ENCODE measurements at regions not wholly inside any gene's neighbourhood (a gene's known extent, or its start where the extent isn't known, plus 50 kb on each side); places are given as distances from the start of the nearest gene placed in this dataset.

- no peak for TF ChIP-seq ZBTB33 (IDR thresholded peaks at IDR 0.05; ENCODE audit: extremely low read depth, insufficient replicate concordance, low read length)
- no peak for TF ChIP-seq ZFX (IDR thresholded peaks at IDR 0.05)
- TF ChIP-seq RAD21 (IDR thresholded peaks at IDR 0.05; ENCODE audit: low read depth) = no peak
- TF ChIP-seq JUND (IDR thresholded peaks at IDR 0.05) = no peak
These were observed 297.3 kb downstream of the GABRB3 start (continued) for GRCh38 chr15:26475554-26475953.

GRCh38 chr15:26472661-26473060 lies 300.2 kb downstream of the GABRB3 start:
- POLR2A ChIA-PET = no interaction called here
- Histone ChIP-seq H2AFZ (ENCODE audit: low read depth, low read length, poor library complexity, severe bottlenecking) (no peak overlapping the region), H3K9ac (ENCODE audit: low read length) (no peak overlapping the region), H3K4me2 (ENCODE audit: low read length) (no peak overlapping the region), H4K20me1 (ENCODE audit: insufficient read depth) (no peaks in the 10 kb centered on the region), H3K27me3 (ENCODE audit: insufficient read depth, low read length) (no peaks in the 10 kb centered on the region), H3K9me3 (ENCODE audit: control insufficient read depth in 1 of 2, insufficient read depth in 1 of 2, low read depth in 1 of 2, low read length in 2 of 2) (peaks cover 21 to 33% of the 10 kb centered on the region in 2 experiments; a peak in 3 of 4 replicates), H3K27ac (ENCODE audit: low read depth, low read length) (no peak overlapping the region), H3K4me3 (replicated peaks in 1 of 2; ENCODE audit: low read depth in 1 of 2, low read length in 2 of 2) (no peak overlapping the region), H3K79me2 (ENCODE audit: insufficient read depth, low read length) (no peaks in the 10 kb centered on the region), H3K4me1 (ENCODE audit: control insufficient read depth in 1 of 2, insufficient read depth in 2 of 2, low read length in 2 of 2) (no peaks in the 10 kb centered on the region), H3K36me3 (ENCODE audit: control insufficient read depth in 1 of 2, insufficient read depth in 2 of 2, low read length in 2 of 2) (no peaks in the 10 kb centered on the region), H3K9me2 (ENCODE audit: insufficient read depth) (no peaks in the 10 kb centered on the region)
- intact Hi-C loops (cut with micrococcal nuclease) = no loop called here
- ATAC-seq (no peak), DNase-seq (ENCODE audit: low read depth, low spot score) (no peak)
- RAD21 ChIA-PET (ENCODE audit: low non-redundant PET in 1 of 2, low total read pairs in 2 of 2, uncharacterized antibody in 2 of 2, unreplicated experiment in 2 of 2) = no interaction called here
- CTCF ChIA-PET = no interaction called here
- TF ChIP-seq ZBTB33 (IDR thresholded peaks at IDR 0.05; ENCODE audit: extremely low read depth, insufficient replicate concordance, low read length) = no peak
- no peak for TF ChIP-seq SP1 (IDR thresholded peaks at IDR 0.05; ENCODE audit: low read depth)
- TF ChIP-seq ZFX (IDR thresholded peaks at IDR 0.05) = no peak
- TF ChIP-seq CBX3 (IDR thresholded peaks at IDR 0.05; ENCODE audit: low read depth) = no peak
- no peak for TF ChIP-seq TCF7L2 (IDR thresholded peaks at IDR 0.05; ENCODE audit: borderline replicate concordance, extremely low read depth, insufficient read depth, insufficient read length)
- no peak for TF ChIP-seq EZH2phosphoT487 (IDR thresholded peaks at IDR 0.05; ENCODE audit: borderline replicate concordance)
- no peak for TF ChIP-seq ATF3 (IDR thresholded peaks at IDR 0.05)
- TF ChIP-seq POLR2A (IDR thresholded peaks at IDR 0.05; ENCODE audit: borderline replicate concordance, extremely low read depth, insufficient read depth, insufficient read length) = no peak
- BruUV-seq (replicated peaks) = no TSS peak
